ENCODE measurements at regions not wholly inside any gene's neighbourhood (a gene's known extent, or its start where the extent isn't known, plus 50 kb on each side); places are given as distances from the start of the nearest gene placed in this dataset.
A peak's percentile ranks its signal among the peaks of the same experiment; 100 is the strongest.

DNA sequence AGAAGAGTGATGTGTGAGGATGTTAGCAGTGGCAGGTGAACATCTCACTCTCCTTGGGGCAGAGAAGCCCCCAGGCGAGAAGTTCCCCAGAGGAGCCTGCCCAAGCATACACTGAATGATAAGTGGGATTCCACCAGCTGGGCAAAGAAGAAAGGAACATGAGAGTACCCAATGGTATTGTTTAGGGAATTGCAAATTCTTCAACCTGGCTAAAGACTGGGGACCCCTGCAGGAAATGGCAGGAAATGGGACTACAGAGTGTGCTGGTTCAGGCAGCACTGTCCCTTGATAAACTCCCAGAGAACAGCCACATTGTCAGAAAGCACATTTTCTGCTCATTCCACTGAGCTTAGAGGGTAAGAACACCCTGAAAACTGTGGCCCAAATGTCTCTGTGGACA is 121.3 kb downstream of the RPS29 start:
- DNase-seq (ENCODE audit: low read depth in 2 of 2) = no peak

DNA sequence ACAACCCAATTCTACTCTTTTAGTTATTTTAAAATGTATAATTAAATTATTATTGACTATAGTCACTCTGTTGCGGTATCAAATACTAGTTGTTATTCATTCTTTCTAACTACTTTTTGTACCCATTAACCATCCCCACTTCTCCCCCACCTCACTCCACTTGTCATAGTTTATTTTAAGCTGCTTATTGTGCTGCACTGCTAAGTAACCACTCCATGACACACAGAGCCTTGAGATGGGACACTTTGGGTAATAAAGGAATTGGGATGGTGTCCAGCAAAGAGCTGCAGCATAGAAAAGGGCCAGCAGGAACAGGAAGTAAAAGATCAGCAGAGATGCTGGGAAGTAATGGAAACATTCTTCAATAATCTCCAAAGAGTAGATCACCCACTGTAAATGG is 123.0 kb downstream of the RPS29 start:
- DNase-seq (ENCODE audit: low read depth in 2 of 2) = no peak

- DNase-seq (ENCODE audit: low read depth in 2 of 2) = peak; percentile 29 to 37
Observed at GRCh38 chr14:49461529-49462401, 124.4 kb downstream of the RPS29 start.

DNA sequence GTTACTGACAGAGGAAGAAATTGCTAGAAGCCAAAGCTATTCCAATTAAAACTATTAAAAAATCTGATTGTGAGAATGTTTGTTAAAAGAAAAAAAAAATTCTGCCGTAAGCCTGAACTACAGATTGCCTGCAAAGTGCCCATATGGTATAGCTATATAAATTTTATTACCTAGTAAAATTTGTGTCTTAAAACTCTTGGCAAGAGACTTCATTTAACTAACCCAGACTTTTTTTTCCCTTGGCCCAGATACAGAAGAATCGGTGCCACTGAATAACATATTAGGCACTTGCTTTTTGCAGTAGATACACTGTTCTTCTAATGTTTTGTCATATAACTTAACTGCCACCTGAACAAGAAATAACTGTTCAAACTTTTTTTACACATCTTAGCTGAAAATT is 125.5 kb downstream of the RPS29 start:
- DNase-seq (ENCODE audit: low read depth in 2 of 2) = no peak

DNA sequence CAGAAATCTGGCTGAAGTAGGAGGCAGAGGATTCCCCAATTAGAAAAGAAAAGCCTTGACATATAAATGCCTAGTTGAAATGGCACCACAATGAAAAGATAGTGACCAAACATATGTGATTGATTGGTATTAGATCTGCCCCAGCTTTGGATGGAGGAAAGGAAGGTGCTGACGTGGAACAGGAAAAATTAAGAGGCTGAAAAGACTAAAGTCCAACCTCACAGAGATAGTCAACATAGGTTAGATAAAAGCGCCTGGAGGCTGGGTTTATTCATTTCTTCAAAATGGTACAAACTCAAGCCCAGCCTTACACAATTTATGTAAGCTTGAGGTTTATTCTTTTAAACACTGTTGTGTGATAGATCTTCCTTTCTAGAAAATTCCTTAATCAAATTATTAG is 129.6 kb downstream of the RPS29 start:
- DNase-seq (ENCODE audit: low read depth in 2 of 2) = no peak

DNA sequence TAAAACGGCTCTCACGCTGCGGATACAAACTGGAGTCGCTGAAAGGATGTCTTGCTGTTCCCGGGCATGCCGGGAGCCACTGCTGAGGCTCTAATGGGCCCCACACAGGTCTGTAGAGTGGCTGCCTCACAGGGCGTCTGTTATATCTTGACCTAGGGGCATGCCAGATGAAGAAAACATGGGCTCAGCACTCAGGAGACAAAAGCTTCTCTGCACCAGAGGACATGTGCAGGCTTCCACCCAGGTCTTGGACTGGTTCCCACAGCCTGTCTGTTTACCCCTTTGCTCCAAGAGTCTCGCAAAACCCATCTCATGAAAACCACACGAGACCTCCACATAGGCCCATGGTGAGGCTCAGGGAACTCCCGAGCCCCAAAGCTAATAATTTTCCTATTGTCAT is 134.2 kb downstream of the RPS29 start:
- DNase-seq (ENCODE audit: low read depth in 2 of 2) = no peak

- DNase-seq (ENCODE audit: low read depth in 2 of 2) = no peak
Observed at GRCh38 chr14:49449749-49450148, 136.4 kb downstream of the RPS29 start.

- DNase-seq (ENCODE audit: low read depth in 2 of 2) = no peak
Observed at GRCh38 chr14:49447540-49448107, 138.6 kb downstream of the RPS29 start.

DNA sequence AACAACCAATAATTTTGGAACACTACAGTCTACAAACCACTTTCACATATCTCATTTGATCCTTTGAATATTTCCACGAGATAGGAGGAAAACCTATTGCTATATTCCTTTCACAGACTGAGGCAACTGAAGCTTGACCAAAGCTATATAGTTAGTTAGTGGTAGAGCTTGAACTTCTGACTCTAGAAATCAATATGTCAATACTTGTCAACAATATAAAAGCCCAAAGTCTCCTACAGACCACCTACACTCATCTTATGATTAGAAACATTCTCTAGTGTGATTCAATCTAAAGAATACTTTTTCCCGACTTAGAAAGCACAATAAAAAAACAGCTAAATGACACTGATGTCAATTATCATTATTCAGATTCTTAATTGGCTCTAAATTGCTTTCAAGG is 139.4 kb downstream of the RPS29 start:
- no peak for DNase-seq (ENCODE audit: low read depth in 2 of 2)

GRCh38 chr14:49438256-49438770 is 147.9 kb downstream of the RPS29 start:
- no peak for DNase-seq (ENCODE audit: low read depth in 2 of 2)

DNA sequence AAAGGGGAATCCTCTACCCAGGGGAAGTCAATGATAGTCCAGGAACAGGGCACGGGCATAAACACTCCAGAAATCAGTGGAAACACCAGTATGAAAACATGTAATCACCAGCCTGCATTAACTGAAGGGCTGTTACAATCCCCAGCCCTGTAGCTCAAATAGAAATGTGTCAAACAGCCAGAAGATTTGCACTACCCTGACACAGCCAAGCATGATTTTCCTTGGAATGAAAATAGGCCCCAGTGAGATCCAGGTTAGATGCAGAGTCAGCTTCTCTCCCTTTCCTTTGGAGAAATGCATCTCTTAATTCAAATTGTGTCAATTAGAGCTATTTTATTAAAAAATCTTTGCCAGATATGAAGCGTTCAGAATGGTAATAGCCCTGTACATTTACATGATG is 158.1 kb downstream of the RPS29 start:
- DNase-seq (ENCODE audit: low read depth in 2 of 2) = no peak

DNA sequence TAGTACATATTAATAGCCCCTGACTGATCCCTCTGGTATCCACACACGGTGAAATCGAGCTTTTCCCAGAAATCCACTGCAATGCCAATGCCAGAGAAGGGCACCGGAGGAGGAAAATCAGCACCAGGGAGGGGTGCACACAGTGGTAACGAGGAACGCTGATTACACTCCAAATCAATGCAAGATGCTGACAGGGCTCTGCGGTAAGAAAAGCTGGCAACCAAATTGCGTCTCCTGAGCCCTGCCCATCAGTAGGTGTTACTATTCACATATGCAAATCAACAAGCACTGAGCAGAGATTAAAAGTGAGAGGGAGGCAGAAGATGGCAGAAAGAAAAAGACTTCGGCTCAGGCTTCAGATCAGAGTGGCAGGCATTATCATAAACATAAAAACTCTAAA is 159.1 kb downstream of the RPS29 start:
- DNase-seq (ENCODE audit: low read depth in 2 of 2) = no peak

GRCh38 chr14:49425921-49426320 is 160.3 kb downstream of the RPS29 start:
- DNase-seq (ENCODE audit: low read depth in 2 of 2) = no peak

DNA sequence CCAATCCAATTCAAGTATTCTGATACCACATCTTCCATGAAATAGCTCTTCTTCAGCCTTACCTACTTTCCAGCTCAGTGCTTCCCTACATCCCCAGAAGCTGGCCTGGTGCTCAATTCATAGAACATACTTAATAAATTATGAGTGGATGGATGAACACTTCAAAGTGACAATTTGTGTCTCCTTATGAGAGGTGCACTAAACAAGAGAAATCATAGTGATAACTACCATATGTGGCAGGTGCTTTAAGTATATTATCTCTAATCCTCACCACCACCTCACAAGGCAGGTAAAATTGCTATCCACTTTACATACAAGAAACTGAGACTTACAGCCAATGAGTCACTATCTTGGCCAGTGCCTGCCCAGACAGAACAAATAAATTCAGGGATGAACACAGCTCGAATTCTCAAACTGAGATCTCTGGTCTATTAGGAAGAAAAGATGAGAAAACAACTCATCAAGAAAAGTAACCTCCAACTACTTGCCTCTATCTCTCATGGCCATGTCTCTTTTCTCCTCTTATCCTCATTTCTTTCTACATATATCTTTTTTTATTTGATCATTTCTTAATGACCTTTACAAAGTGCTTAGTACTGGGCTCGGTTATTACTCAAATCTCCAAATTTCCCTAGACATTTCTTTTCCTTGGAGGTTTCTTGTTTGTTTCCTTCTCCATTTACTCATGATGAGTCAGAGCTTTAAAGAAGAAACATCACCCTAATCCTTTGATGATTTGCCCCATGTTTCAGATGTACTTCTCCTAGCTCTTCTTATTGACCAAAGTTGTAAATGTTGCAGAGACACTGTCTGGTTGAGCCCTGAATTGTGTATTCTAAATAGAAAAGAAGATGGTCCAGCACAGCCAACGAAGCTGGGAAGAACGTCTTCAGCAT is 161.5 kb downstream of the RPS29 start:
- DNase-seq (ENCODE audit: low read depth in 2 of 2) = no peak

DNA sequence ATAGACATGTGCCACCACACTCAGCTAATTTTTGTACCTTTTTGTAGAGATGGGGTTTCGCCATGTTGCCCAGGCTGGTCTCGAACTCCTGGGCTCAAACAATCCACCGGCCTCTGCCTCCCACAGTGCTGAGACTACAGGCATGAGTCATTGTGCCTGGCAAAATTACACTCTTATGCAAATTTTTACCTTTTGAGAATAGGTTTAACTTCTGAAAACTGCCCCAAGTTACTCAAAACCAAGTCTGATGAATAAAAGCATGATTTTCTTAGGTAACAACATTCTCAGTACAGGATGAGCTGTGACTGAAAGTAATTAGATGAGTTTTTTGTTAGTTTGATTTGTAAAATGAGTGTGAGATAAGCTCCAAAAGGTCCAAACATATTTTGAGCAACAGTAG is 166.0 kb downstream of the RPS29 start:
- DNase-seq (ENCODE audit: low read depth in 2 of 2) = no peak

GRCh38 chr14:49418789-49419188 is 167.4 kb downstream of the RPS29 start:
- no peak for DNase-seq (ENCODE audit: low read depth in 2 of 2)

GRCh38 chr14:49417790-49418189 is 168.4 kb downstream of the RPS29 start:
- no peak for DNase-seq (ENCODE audit: low read depth in 2 of 2)

DNA sequence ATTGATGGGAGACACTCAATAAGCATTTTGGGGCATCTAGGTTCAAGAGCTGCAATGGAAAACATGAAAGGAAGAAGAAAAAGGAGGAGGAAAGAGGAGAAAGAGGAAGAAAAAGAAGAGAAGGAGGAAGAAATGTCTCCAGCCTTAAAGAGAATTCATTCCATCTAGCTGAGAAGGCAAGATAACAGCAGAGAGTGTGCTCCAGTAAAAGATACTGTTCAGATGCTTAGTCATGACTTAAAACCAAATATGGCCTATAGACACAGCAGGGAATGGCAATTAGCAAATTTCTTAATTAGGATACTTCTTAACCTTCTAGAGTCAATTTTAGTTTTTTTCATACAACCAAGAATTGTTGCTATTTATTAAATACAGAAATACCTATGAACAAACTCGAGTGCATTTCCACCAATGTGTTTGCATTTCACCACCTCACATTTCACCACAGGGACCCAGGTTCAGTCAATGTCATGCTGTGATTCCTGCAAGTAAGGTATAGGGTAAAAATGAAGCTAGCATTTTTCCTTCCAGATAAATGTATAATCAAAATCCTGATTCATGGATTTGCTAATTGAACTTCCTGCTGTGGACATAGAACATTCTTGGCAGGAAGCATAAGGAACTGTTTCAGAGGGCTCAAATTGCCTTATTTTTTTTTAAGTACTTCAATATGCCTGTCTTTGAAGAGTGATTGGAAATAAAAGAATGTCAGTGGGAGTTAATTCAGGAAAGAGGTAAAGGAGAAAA is 177.8 kb downstream of the RPS29 start:
- DNase-seq (ENCODE audit: low read depth in 2 of 2) = no peak

DNA sequence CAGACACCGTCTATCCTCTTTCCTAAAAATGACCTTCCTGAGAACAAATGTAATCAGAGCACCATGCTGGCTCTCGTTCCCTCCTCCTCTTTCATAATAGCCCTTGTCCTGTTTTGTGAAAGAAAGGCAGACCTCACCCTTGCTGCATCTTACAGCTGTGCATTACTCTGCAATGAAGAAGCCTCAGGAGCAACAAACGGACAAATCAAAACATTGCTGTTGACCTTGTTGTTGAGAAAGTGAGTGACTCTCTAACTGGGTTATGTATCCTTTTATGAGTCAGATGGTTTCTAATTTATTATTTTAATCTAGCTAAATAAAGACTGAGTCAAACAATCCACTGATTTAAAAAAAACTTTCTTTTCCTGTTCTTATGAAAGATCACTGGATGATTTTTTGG is 180.9 kb downstream of the RPS29 start:
- no peak for DNase-seq (ENCODE audit: low read depth in 2 of 2)

GRCh38 chr14:49401373-49401772 is 184.8 kb downstream of the RPS29 start:
- DNase-seq (ENCODE audit: low read depth in 2 of 2) = no peak

GRCh38 chr14:49396801-49397200 is 189.4 kb downstream of the RPS29 start:
- no peak for DNase-seq (ENCODE audit: low read depth in 2 of 2)

DNA sequence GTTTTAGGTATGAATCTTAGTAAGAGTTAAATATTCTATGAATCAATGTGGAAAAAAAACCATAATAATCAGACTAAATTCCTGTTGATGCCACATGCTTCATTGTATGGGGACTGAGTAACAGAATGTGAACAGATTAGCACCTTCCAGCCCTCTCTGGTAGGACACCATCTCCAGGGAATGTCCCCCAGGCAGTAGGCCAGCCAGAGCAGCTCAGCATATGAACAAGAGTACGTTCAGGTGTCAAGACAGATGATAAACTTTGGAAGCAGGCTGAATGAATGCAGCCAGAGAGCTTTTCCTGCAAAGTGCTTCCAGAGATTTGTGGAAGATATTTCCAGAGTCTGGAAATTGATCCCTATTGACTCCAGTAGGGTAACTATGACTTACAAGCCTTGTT is 204.4 kb downstream of the RPS29 start:
- DNase-seq (ENCODE audit: low read depth in 2 of 2) = no peak

All from fibroblast of skin of left biceps (primary cell).